ENCODE measurements at regions not wholly inside any gene's neighbourhood (a gene's known extent, or its start where the extent isn't known, plus 50 kb on each side); places are given as distances from the start of the nearest gene placed in this dataset.

DNA sequence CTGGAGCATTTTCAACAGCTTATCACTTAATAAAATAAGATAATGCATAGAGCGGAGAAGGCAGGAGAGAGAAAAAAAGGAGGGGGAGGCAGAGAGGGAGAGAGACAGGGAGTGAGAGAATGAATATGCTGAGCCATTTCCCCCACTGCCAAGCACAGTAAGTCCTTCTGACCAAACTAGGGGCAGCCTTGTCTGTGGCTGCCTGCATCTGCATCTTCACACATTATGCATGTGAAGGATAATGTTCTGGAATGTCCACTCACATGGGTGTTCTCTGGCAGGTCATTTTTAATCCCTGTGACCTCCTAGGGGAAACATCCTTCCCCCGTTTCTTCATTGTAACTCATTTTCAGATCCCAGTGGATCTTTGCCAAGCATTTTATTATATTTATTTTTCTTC is 269.3 kb downstream of the FOXA2 start:
- no peaks in the 10 kb centered on the region for H3K79me2 ChIP-seq (ENCODE audit: control insufficient read depth in 1 of 2, insufficient read depth in 2 of 2, low read length in 2 of 2)
- no peak overlapping the region for H3K23ac ChIP-seq (ENCODE audit: insufficient read length)
- no peaks in the 10 kb centered on the region for H4K20me1 ChIP-seq (replicated peaks in 1 of 2; ENCODE audit: control insufficient read depth in 1 of 2, insufficient read depth in 2 of 2, low read length in 2 of 2)
- H4K5ac ChIP-seq (ENCODE audit: insufficient read length, low read depth, low read length) = no peak overlapping the region
- H3K23me2 ChIP-seq (ENCODE audit: low read depth, low read length) = no peaks in the 10 kb centered on the region; the same call in 1 of the 2 replicates
- no peak overlapping the region for H2AFZ ChIP-seq (ENCODE audit: low read length)
- H3K56ac ChIP-seq (replicated peaks; ENCODE audit: insufficient read length, low read depth, low read length) = no peak overlapping the region
- H2BK5ac ChIP-seq (ENCODE audit: low read depth, low read length) = no peak overlapping the region
- no peak overlapping the region for H2AK5ac ChIP-seq (ENCODE audit: low read depth, low read length)
- no peak overlapping the region for H2BK120ac ChIP-seq (replicated peaks; ENCODE audit: low read depth, low read length)
- H3K4me3 ChIP-seq (ENCODE audit: extremely low read depth in 1 of 4, insufficient read depth in 2 of 4, low read depth in 3 of 4, low read length in 4 of 4) = no peak overlapping the region
- DNase-seq (ENCODE audit: low read depth in 1 of 2, low spot score in 2 of 2) (no peak), FAIRE-seq (no peak)
- H3K14ac ChIP-seq (ENCODE audit: insufficient read length) = no peak overlapping the region
- H3K4me1 ChIP-seq (replicated peaks in 1 of 4; ENCODE audit: control insufficient read depth in 3 of 4, insufficient read depth in 4 of 4, low read length in 3 of 4) = no peaks in the 10 kb centered on the region
- no peak overlapping the region for H3K4me2 ChIP-seq (ENCODE audit: insufficient read depth in 1 of 2, low read depth in 2 of 2, low read length in 2 of 2)
- H4K91ac ChIP-seq (replicated peaks; ENCODE audit: insufficient read length, low read length) = no peak overlapping the region
- no peaks in the 10 kb centered on the region for H3K36me3 ChIP-seq (ENCODE audit: control insufficient read depth in 2 of 4, insufficient read depth in 4 of 4, low read length in 3 of 4)
- H3K4ac ChIP-seq (replicated peaks; ENCODE audit: insufficient read length, low read depth, low read length) = no peak overlapping the region
- H3K79me1 ChIP-seq (ENCODE audit: low read depth, low read length) = no peaks in the 10 kb centered on the region
- CTCF ChIA-PET (ENCODE audit: partially characterized antibody) = interaction anchor here (0.6 to 1.4 kb wide), 5 partner anchors 11 to 183 kb away, joined by 3 to 5 read pairs (median 4); no protein-coding TSS in a partner anchor
- TF ChIP-seq SIRT6 (IDR thresholded peaks at IDR 0.05; ENCODE audit: low read length) (no peak), SIX5 (IDR thresholded peaks at IDR 0.05; ENCODE audit: low read depth, low read length) (no peak), RFX5 (IDR thresholded peaks at IDR 0.05; ENCODE audit: borderline replicate concordance, low read depth, low read length) (no peak), HDAC6 (IDR thresholded peaks at IDR 0.05; ENCODE audit: low read depth, low read length) (no peak), SAP30 (IDR thresholded peaks at IDR 0.05; ENCODE audit: insufficient read depth, insufficient replicate concordance, low read length) (no peak), KDM1A (IDR thresholded peaks at IDR 0.05; ENCODE audit: borderline replicate concordance, low read length) (no peak), PHF8 (conservative IDR thresholded peaks at IDR 0.05; ENCODE audit: low read depth, low read length) (no peak), CEBPB (IDR thresholded peaks at IDR 0.05; ENCODE audit: low read depth, low read length) (no peak), GTF2F1 (IDR thresholded peaks at IDR 0.05; ENCODE audit: borderline replicate concordance, low read depth, low read length) (no peak)
- TF ChIP-seq, protein P1, sequence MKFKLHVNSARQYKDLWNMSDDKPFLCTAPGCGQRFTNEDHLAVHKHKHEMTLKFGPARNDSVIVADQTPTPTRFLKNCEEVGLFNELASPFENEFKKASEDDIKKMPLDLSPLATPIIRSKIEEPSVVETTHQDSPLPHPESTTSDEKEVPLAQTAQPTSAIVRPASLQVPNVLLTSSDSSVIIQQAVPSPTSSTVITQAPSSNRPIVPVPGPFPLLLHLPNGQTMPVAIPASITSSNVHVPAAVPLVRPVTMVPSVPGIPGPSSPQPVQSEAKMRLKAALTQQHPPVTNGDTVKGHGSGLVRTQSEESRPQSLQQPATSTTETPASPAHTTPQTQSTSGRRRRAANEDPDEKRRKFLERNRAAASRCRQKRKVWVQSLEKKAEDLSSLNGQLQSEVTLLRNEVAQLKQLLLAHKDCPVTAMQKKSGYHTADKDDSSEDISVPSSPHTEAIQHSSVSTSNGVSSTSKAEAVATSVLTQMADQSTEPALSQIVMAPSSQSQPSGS (IDR thresholded peaks at IDR 0.05; ENCODE audit: low read length) = no peak
- TF ChIP-seq, protein P2, sequence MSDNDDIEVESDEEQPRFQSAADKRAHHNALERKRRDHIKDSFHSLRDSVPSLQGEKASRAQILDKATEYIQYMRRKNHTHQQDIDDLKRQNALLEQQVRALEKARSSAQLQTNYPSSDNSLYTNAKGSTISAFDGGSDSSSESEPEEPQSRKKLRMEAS (IDR thresholded peaks at IDR 0.05) = no peak
- no peak overlapping the region for H3K27ac ChIP-seq (ENCODE audit: low read depth, low read length)
- H2BK12ac ChIP-seq (ENCODE audit: low read depth, low read length) = no peak overlapping the region
- H2BK15ac ChIP-seq (ENCODE audit: low read length) = no peak overlapping the region
- H4K8ac ChIP-seq (ENCODE audit: extremely low read depth, insufficient read depth, low read length) = no peak overlapping the region
- 94% methylated on average over 2 of the region's 2 CpGs; no CpG with 5 or more reads in 1 of the 2 experiments for WGBS, 2 experiments (ENCODE audit: extremely low coverage in 1 of 2, insufficient coverage in 1 of 2, insufficient read length in 1 of 2, insufficient replicate concordance in 2 of 2, low coverage in 1 of 2, low lambda C conversion rate in 2 of 2, missing lambda C conversion rate in 1 of 2)
- no peak overlapping the region for H3K18ac ChIP-seq (ENCODE audit: extremely low read depth, low read length)
- H2BK20ac ChIP-seq (ENCODE audit: low read length) = no peak overlapping the region
- no peaks in the 10 kb centered on the region for H3K9me3 ChIP-seq (ENCODE audit: insufficient read depth in 2 of 2, low read depth in 1 of 2, low read length in 1 of 2)
- H3K9ac ChIP-seq (replicated peaks in 1 of 4; ENCODE audit: extremely low read depth in 1 of 4, low read depth in 3 of 4, low read length in 3 of 4) = no peak overlapping the region
- POLR2A ChIA-PET (ENCODE audit: partially characterized antibody) = no interaction called here
- no peaks in the 10 kb centered on the region for H3K27me3 ChIP-seq (replicated peaks in 1 of 4; ENCODE audit: control insufficient read depth in 3 of 4, extremely low read depth in 1 of 4, insufficient read depth in 3 of 4, low read length in 3 of 4)

Data from H1 (cell line).